Ectodermal cell (in vitro differentiated cells): ENCODE measurements at regions not wholly inside any gene's neighbourhood (a gene's known extent, or its start where the extent isn't known, plus 50 kb on each side); places are given as distances from the start of the nearest gene placed in this dataset.

ENCODE experiments used
- H3K27ac ChIP-seq: 2 replicates; pipeline ENCODE4 v1.7.0; 2013; ENCODE audit warnings: mild to moderate bottlenecking, low read depth, low read length; ENCODE audit not compliant: insufficient read depth, poor library complexity, severe bottlenecking
- H3K27me3 ChIP-seq: 2 replicates; pipeline ENCODE4 v1.7.0; 2013; ENCODE audit warnings: mild to moderate bottlenecking, low read length; ENCODE audit not compliant: insufficient read depth, control insufficient read depth, poor library complexity, severe bottlenecking
- H3K36me3 ChIP-seq: one replicate; pipeline ENCODE4 v1.7.0; 2013; ENCODE audit warnings: low read length; ENCODE audit not compliant: control insufficient read depth, insufficient read depth
- H3K4me1 ChIP-seq: one replicate; pipeline ENCODE4 v1.7.0; 2013; ENCODE audit warnings: low read length; ENCODE audit not compliant: control insufficient read depth, insufficient read depth
- H3K4me3 ChIP-seq: 2 replicates; pipeline ENCODE4 v1.7.0; 2013; ENCODE audit warnings: low read depth, low read length, control low read depth; ENCODE audit not compliant: insufficient read depth
- H3K9me3 ChIP-seq: 2 replicates; pipeline ENCODE4 v1.7.0; 2013; ENCODE audit warnings: mild to moderate bottlenecking, low read length, moderate library complexity; ENCODE audit not compliant: control insufficient read depth
- WGBS, 2 experiments: methylation state at CpG; one replicate each; pipeline ENCODE4 v1.1.7; 2013; ENCODE audit warnings: missing lambda C conversion rate in 2 of 2; 5-methylcytosine and 5-hydroxymethylcytosine counted together

DNA sequence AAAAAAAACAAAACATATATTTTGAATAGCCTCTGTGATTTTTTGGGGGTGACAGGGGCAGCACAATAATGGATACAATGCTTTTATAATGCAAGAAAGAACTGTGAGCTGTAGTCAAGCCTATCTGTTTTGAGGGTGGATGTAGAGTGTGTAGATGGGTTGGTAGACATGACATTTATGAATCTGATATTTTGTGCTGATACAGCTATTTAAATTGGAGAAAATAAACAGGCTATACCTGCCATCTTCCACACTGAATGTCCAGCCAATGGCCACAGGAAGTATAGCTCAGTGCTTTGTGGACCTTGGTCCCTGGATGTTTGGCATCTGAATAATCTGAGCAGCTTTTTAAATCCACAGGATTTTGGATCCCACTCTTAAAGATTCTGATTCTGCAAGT lies 175.0 kb downstream of the NEDD1 start:
- no peak overlapping the region for H3K27ac ChIP-seq
- no peaks in the 10 kb centered on the region for H3K9me3 ChIP-seq
- no peak overlapping the region for H3K4me3 ChIP-seq
- no peaks in the 10 kb centered on the region for H3K27me3 ChIP-seq
- H3K4me1 ChIP-seq = no peaks in the 10 kb centered on the region
- H3K36me3 ChIP-seq = no peaks in the 10 kb centered on the region

DNA sequence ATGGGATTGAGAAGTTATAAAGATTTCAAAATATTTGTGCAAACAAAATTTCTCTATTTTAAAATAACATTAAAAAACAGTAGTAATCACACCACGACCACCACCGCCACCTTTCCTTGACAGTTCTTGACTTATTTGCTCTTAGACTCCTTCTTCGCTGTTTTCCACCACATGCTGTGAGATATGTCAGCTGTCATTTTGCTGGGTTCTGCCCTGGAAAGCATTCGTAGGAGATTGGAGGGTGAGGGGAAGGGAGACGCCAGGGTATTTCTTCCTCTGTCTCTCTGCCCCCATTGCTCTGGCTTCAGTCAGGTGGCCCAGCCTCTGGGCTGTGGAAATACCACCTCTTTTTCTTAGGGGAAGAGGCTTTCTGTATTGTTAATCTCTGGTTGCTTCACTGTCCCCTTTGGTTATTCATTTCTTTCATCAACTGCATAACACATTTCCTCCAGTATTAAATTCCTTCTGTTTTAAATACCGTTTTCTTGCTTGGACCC lies 186.2 kb downstream of the NEDD1 start:
- Histone ChIP-seq H3K36me3 (no peaks in the 10 kb centered on the region), H3K9me3 (no peaks in the 10 kb centered on the region), H3K4me3 (no peak overlapping the region), H3K27me3 (no peaks in the 10 kb centered on the region), H3K4me1 (peaks cover 5% of the 10 kb centered on the region), H3K27ac (no peak overlapping the region)
- 66 to 76% methylated on average over 5 to 6 of the region's 6 CpGs for WGBS, 2 experiments

DNA sequence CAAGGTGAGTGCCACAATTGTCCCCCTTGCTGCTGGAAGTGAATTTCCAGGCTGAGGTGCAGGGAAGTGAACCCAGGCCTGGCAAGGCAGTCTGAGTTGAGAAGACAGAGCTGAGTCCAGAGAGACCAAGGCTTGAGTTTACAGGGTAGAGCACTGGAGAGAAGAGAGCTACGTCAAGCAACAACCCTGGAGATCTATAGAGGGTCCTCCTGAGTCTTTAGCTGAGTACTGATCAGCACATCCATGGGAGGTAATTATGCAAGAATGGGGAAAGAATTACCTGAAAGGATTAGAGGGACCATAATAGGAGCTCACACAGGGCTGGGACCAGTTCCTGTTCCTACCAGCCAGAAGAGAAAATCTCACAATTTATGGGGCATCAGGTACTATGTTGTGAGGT lies 190.7 kb downstream of the NEDD1 start:
- no peak overlapping the region for H3K4me3 ChIP-seq
- H3K27ac ChIP-seq = no peak overlapping the region
- no peaks in the 10 kb centered on the region for H3K36me3 ChIP-seq
- H3K9me3 ChIP-seq = no peaks in the 10 kb centered on the region
- 66 to 67% methylated on average over 1 of the region's 1 CpG for WGBS, 2 experiments
- H3K27me3 ChIP-seq = no peaks in the 10 kb centered on the region
- peaks cover 5% of the 10 kb centered on the region for H3K4me1 ChIP-seq

DNA sequence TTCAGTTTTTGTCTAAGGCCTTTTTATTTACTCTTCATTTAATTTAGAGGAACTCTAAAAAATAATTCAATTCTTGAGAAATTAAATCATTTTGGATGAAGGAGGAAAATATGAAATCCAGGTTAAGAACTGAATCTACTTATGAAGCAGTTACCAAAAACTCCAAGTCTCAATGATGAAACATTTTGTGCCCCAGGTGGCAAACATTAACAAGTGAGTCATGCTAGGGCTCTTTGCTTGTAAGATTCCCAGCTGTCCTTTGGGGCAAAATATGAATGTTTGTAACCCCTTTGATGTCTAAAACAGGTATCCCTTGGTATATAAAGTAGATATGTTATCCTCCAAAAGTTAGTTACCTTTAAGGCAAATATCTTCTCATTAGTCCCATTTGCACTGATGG lies 202.4 kb downstream of the NEDD1 start:
- Histone ChIP-seq H3K36me3 (no peaks in the 10 kb centered on the region), H3K9me3 (no peaks in the 10 kb centered on the region), H3K4me3 (no peak overlapping the region), H3K27me3 (no peaks in the 10 kb centered on the region), H3K4me1 (no peaks in the 10 kb centered on the region), H3K27ac (no peak overlapping the region)

DNA sequence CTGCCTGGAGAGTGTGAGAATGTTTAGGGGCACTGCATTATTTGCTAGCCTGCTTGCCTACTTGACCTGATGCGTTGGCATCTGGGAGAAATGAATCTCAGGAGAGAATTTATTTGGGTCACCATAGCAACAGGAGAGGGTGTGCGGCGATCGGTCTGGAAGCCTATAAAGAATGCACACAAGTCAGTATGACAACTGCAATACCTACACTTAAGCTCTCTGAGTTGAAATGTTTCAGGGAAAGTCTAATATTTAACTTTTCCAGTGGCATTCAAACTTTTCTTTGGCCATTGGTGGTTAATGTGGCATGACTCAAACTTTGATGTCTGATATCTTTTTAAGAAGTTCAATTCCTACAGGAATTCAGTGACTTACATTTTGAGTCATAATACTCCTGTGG lies 205.1 kb downstream of the NEDD1 start:
- Histone ChIP-seq H3K36me3 (no peaks in the 10 kb centered on the region), H3K27me3 (no peaks in the 10 kb centered on the region), H3K4me3 (no peak overlapping the region), H3K9me3 (no peaks in the 10 kb centered on the region), H3K4me1 (no peaks in the 10 kb centered on the region), H3K27ac (no peak overlapping the region)
- 87 to 96% methylated on average over 4 of the region's 4 CpGs for WGBS, 2 experiments

DNA sequence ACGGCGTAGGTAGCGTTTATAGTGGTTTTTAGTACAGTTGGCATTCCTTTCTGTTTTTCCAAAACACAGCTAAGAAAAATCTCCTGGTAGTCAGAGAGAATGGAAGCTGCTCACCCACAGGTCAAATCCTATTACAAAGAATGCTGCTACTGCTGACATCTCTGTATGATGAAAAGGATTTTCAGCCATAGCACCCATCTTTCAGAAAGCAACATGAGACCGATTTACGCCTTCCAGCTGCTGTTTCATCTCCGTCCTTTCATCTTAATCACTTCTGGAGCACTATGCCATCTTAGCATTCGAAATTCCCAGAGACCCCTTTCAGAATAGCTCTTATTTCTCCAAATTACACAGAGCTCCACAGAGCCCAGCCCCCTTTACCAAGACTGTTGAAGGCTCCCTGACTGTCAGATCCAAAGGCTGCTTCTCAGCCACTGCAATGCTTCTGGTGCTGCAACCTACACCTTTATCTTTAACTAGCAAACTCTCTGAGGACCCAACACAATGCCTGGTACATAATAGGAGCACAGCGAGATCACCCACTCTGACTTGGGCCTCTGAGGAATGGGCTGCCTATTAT lies 211.8 kb downstream of the NEDD1 start:
- H3K36me3 ChIP-seq = no peaks in the 10 kb centered on the region
- H3K9me3 ChIP-seq = no peaks in the 10 kb centered on the region
- 78 to 80% methylated on average over 8 of the region's 8 CpGs for WGBS, 2 experiments
- no peak overlapping the region for H3K4me3 ChIP-seq
- H3K27me3 ChIP-seq = no peaks in the 10 kb centered on the region
- peaks cover 16% of the 10 kb centered on the region for H3K4me1 ChIP-seq
- H3K27ac ChIP-seq = peak overlapping the region; percentile 0

DNA sequence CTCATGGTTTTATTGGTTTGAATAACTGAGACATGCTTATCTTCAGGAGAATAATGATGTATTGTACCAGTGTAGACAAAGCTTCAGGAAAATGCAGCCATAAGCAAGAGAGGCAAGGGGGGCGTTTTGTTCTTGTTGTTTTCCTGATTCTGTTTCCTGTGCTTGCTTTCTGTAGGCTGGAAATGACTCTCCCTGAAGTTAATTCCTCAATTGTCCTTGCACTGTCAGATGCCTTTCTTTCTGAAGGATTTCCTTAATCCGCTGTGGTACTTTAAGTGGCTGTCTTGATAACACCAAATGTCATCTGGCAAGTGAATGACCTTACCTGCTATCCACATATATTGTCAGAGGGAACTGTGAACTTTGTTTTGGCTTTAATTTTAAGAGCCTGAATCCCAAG lies 220.0 kb downstream of the NEDD1 start:
- Histone ChIP-seq H3K36me3 (no peaks in the 10 kb centered on the region), H3K27me3 (no peaks in the 10 kb centered on the region), H3K4me1 (peaks cover 25% of the 10 kb centered on the region), H3K9me3 (no peaks in the 10 kb centered on the region), H3K4me3 (no peak overlapping the region), H3K27ac (no peak overlapping the region)
- 24 to 43% methylated on average over 2 of the region's 2 CpGs for WGBS, 2 experiments

DNA sequence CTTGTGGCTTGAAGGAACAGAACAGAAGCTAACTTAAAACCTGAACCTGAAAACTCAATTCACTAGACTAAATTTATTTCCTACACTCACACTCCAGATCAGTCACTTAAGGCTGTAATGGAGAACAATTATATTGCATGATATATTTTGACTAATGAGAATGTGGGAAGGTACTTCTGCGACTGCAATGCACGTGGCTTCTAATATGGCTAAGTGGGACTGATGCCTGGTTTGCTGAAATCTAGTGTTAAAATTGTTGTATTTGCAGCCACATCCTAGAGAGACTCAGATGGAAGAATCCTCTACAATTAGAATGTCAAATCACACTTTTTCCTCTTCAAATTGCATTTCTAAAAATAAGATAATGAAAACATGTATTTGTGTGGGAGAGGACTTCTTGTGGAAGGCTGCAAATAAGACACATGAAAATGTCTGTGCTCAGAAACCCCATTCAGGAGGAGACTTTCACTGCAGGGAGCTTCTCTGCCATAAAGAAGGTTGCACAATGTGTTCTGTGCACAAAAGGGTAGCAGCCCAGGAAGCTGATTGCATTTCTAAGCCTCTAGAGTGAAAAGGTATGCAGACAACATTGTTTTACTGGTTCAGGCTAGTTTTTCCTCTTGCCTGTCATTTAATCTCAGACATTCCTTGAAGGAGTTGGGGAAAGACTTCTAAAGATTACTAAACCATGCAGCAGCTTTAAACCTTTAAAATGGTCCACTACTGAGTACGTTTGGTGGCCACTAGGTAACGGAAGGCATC lies 224.3 kb downstream of the NEDD1 start:
- Histone ChIP-seq H3K4me3 (no peak overlapping the region), H3K27ac (peak overlapping the region; percentile 90), H3K9me3 (no peaks in the 10 kb centered on the region), H3K4me1 (peaks cover 29% of the 10 kb centered on the region), H3K36me3 (no peaks in the 10 kb centered on the region), H3K27me3 (no peaks in the 10 kb centered on the region)
- 8 to 9% methylated on average over 3 to 4 of the region's 4 CpGs for WGBS, 2 experiments

DNA sequence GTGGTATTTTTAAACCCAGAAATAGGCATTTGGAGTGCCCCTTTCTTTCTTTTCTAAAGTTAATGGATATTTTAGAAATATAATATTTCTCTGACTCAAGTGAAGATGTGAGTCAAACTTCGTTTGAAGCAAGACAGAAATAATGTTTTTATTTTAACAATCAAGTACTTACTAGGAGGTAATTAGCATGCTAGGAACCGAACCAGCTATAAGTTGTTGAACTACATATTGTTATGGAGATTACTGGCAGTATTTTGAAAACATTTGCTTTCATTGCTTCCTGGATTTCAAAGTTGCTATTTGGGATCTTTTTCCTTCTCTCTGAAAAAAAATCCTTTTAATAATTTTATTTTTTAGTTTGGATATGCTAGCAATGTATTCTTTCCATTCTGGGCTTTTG lies 225.2 kb downstream of the NEDD1 start:
- Histone ChIP-seq H3K27me3 (no peaks in the 10 kb centered on the region), H3K36me3 (no peaks in the 10 kb centered on the region), H3K9me3 (no peaks in the 10 kb centered on the region), H3K27ac (peak overlapping the region; percentile 90), H3K4me1 (peaks cover 27% of the 10 kb centered on the region), H3K4me3 (no peak overlapping the region)
- 11 to 29% methylated on average over 1 of the region's 2 CpGs for WGBS, 2 experiments

DNA sequence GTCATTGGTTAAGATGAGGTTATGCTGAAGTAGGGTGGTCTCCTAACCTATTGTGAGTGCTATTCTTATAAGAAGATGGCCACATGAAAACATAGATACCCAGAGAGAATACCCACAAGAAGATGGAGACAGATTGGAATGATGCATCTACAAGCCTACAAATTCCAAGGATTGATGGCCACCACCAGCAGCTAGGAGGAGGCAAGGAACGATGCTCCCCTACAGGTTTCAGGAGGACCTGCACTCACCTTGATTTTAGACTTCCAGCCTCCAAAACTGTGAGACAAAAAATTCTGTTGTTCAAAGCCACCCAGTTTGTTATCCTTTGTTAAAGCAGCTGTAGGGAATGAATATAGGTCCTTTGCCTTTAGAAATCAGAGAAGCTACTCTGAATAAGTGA lies 227.4 kb downstream of the NEDD1 start:
- Histone ChIP-seq H3K9me3 (no peaks in the 10 kb centered on the region), H3K36me3 (no peaks in the 10 kb centered on the region), H3K4me3 (no peak overlapping the region), H3K4me1 (peaks cover 21% of the 10 kb centered on the region), H3K27ac (no peak overlapping the region), H3K27me3 (no peaks in the 10 kb centered on the region)
- WGBS, 2 experiments = 88 to 90% methylated on average over 1 of the region's 1 CpG
